ENCODE measurements at regions not wholly inside any gene's neighbourhood (a gene's known extent, or its start where the extent isn't known, plus 50 kb on each side); places are given as distances from the start of the nearest gene placed in this dataset.

GRCh38 chr18:32542221-32542798, 71.6 kb upstream of the GAREM1 start:
- DNase-seq, result no peak

DNA sequence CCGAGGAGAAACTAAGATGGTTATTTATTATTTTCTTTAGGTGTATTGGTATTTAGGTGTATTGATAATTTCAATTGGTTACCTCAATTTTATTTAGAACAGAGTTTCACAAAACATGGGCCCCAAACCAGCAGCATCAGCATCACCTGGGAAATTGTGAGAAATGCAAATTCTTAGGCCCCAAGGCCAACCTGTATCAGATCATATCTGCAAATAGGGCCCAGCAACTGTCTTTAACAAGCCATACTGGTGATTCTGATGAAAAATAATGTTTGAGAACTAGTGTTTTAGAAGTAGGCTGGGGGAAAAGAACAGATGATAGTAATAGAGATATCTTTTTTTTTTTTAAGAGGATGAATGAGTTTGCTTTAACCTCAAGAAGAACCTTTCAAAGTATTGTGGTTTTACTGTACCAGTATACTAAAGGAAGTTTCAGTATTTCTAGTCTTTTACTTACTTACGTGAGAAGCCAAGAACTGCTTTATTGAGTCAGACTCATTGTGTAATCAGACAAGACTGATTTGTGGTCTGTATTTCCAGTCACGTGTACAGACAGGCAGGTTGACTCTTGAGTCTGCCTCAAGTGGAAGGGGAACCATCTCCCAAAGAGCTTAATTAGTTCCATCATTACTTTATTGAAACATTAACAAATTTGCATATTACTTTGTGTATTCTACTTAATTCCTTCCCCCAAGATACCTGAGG, 60.4 kb upstream of the GAREM1 start:
- no peak for DNase-seq

- no peak for DNase-seq
These were observed 59.2 kb upstream of the GAREM1 start for GRCh38 chr18:32529722-32530420.

GRCh38 chr18:32520771-32521170, 50.1 kb upstream of the GAREM1 start:
- DNase-seq, result no peak
